Colonic mucosa (tissue), 4 donors: ENCODE measurements at regions not wholly inside any gene's neighbourhood (a gene's known extent, or its start where the extent isn't known, plus 50 kb on each side); places are given as distances from the start of the nearest gene placed in this dataset.
A peak's percentile ranks its signal among the peaks of the same experiment; 100 is the strongest.

ENCODE experiments used
- DNase-seq: peaks from one replicate; pipeline ENCODE4 v3.0.0-alpha.2; 2020
- H3K27ac ChIP-seq: fragments of 200-600 bp; one replicate; pipeline ENCODE4 v1.8.0; 2021
- H3K27me3 ChIP-seq: fragments of 200-600 bp; one replicate; pipeline ENCODE4 v1.8.0; 2021
- H3K36me3 ChIP-seq: fragments of 200-600 bp; one replicate; pipeline ENCODE4 v1.8.0; 2021
- H3K4me1 ChIP-seq: fragments of 200-600 bp; one replicate; pipeline ENCODE4 v1.8.0; 2021; ENCODE audit warnings: mild to moderate bottlenecking
- H3K4me3 ChIP-seq: fragments of 200-600 bp; one replicate; pipeline ENCODE4 v1.8.0; 2021
- H3K9ac ChIP-seq, 2 donors: one replicate each; pipeline ENCODE4 v1.7.0; 2013; ENCODE audit warnings: control low read depth in 2 of 2, low read depth in 2 of 2, low read length in 2 of 2
- H3K9me3 ChIP-seq: fragments of 200-600 bp; one replicate; pipeline ENCODE4 v1.8.0; 2021
- CTCF ChIP-seq: fragments of 200-600 bp; IDR thresholded peaks from one replicate; pipeline ENCODE4 v1.8.0; 2022; ENCODE audit warnings: antibody characterized with exemption, mild to moderate bottlenecking
- intact Hi-C: fragments of 100-400 bp; cut with DNase I; formaldehyde crosslinking; loops from one replicate; pipeline ENCODE4 v1.14.1; 2022
- donor health status: healthy.
- donor health status: DM: no; HTN: no; CAD: no.
- donor health status: DM: no; HTN: no; CAD: no.

- Histone ChIP-seq H3K4me1 (peaks cover 6% of the 10 kb centered on the region), H3K36me3 (no peaks in the 10 kb centered on the region), H3K9me3 (no peaks in the 10 kb centered on the region), H3K27ac (peak overlapping the region; percentile 60), H3K27me3 (no peaks in the 10 kb centered on the region), H3K4me3 (no peak overlapping the region), H3K9ac (no peak overlapping the region)
- peak; percentile 52 for DNase-seq
- intact Hi-C loops, result no loop called here
- TF ChIP-seq CTCF, result no peak
Observed at GRCh38 chr5:68424799-68425537, 209.4 kb downstream of the PIK3R1 start.

GRCh38 chr5:68426586-68426985 lies 211.0 kb downstream of the PIK3R1 start:
- no peak overlapping the region for H3K4me3 ChIP-seq
- H3K36me3 ChIP-seq, result no peaks in the 10 kb centered on the region
- H3K4me1 ChIP-seq, result peaks cover 2% of the 10 kb centered on the region
- TF ChIP-seq CTCF, result no peak
- H3K9me3 ChIP-seq, result no peaks in the 10 kb centered on the region
- H3K27me3 ChIP-seq, result no peaks in the 10 kb centered on the region
- DNase-seq, result no peak
- no peak overlapping the region for H3K9ac ChIP-seq
- H3K27ac ChIP-seq, result no peak overlapping the region
- intact Hi-C loops, result no loop called here

- intact Hi-C loops, result no loop called here
- H3K36me3 ChIP-seq, result no peaks in the 10 kb centered on the region
- peaks cover 2% of the 10 kb centered on the region for H3K4me1 ChIP-seq
- H3K9ac ChIP-seq, result no peak overlapping the region
- no peak for TF ChIP-seq CTCF
- no peaks in the 10 kb centered on the region for H3K9me3 ChIP-seq
- H3K27ac ChIP-seq, result no peak overlapping the region
- no peak overlapping the region for H3K4me3 ChIP-seq
- H3K27me3 ChIP-seq, result no peaks in the 10 kb centered on the region
- DNase-seq, result no peak
Observed at GRCh38 chr5:68428231-68428811, 212.8 kb downstream of the PIK3R1 start.

- no peak overlapping the region for H3K4me3 ChIP-seq
- H3K9me3 ChIP-seq, result no peaks in the 10 kb centered on the region
- H3K36me3 ChIP-seq, result no peaks in the 10 kb centered on the region
- peaks cover 2% of the 10 kb centered on the region for H3K4me1 ChIP-seq
- DNase-seq, result no peak
- no peak overlapping the region for H3K9ac ChIP-seq
- TF ChIP-seq CTCF, result no peak
- H3K27me3 ChIP-seq, result no peaks in the 10 kb centered on the region
- intact Hi-C loops, result no loop called here
- H3K27ac ChIP-seq, result no peak overlapping the region
Observed at GRCh38 chr5:68429510-68429909, 214.0 kb downstream of the PIK3R1 start.

- no peaks in the 10 kb centered on the region for H3K9me3 ChIP-seq
- H3K4me1 ChIP-seq, result peaks cover 2% of the 10 kb centered on the region
- no peaks in the 10 kb centered on the region for H3K36me3 ChIP-seq
- H3K27me3 ChIP-seq, result no peaks in the 10 kb centered on the region
- no peak for DNase-seq
- TF ChIP-seq CTCF, result no peak
- no peak overlapping the region for H3K9ac ChIP-seq
- H3K4me3 ChIP-seq, result no peak overlapping the region
- intact Hi-C loops, result no loop called here
- no peak overlapping the region for H3K27ac ChIP-seq
Observed at GRCh38 chr5:68430279-68430678, 214.7 kb downstream of the PIK3R1 start.
